GM12878 (cell line): ENCODE measurements at regions not wholly inside any gene's neighbourhood (a gene's known extent, or its start where the extent isn't known, plus 50 kb on each side); places are given as distances from the start of the nearest gene placed in this dataset.

Source experiments
- BHLHE40 ChIP-seq, 2 experiments: fragments of 450-650 bp in 1 of 2; IDR thresholded peaks; 2 replicates each; pipeline ENCODE4 v1.6.1; 2011 to 2017; ENCODE audit warnings: low read depth in 2 of 2, borderline replicate concordance in 1 of 2, improper control_type of control experiment in 1 of 2, low read length in 1 of 2, mild to moderate bottlenecking in 1 of 2
- RELA ChIP-seq: fragments of 450-650 bp; IDR thresholded peaks from 2 replicates; pipeline ENCODE4 v1.8.0; 2014; ENCODE audit warnings: borderline replicate concordance; ENCODE audit not compliant: partially characterized antibody
- SMARCA5 ChIP-seq: fragments of 450-650 bp; IDR thresholded peaks from 2 replicates; pipeline ENCODE4 v1.6.1; 2017; ENCODE audit warnings: mild to moderate bottlenecking
- TF ChIP-seq, protein P1 (sequence below): fragments of 450-650 bp; IDR thresholded peaks from 2 replicates; pipeline ENCODE4 v1.6.1; 2017; ENCODE audit warnings: low read depth, mild to moderate bottlenecking, moderate library complexity
- TF ChIP-seq, protein P2 (sequence below): IDR thresholded peaks from 2 replicates; pipeline ENCODE4 v1.6.1; 2011; ENCODE audit warnings: borderline replicate concordance, low read depth, mild to moderate bottlenecking, moderate library complexity, mixed read lengths, low read length; ENCODE audit not compliant: insufficient read depth; ENCODE audit errors: extremely low read length
- TF ChIP-seq, protein P3 (sequence below): IDR thresholded peaks from 2 replicates; pipeline ENCODE4 v1.6.1; 2011; ENCODE audit warnings: borderline replicate concordance, low read depth, mild to moderate bottlenecking, moderate library complexity, low read length; ENCODE audit not compliant: insufficient read depth, poor library complexity, severe bottlenecking

DNA sequence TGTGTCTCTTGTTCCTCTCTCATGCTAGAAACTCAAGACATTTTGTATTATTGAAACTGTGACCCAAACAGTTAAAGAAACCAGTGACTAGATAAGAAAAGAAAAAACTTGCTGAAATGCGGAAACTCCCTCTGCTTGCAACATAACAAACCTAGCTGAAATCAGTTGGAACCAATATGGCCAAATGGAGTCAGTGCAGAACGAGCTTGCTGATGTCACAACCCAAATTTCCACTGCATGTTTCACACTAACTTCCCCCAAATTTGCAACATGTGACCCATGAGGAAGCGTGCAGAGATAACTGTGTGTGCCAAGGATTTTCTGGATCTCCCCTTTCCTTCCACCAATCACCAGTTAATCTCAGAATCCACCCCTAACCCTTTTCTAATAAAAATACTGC lies 208.0 kb downstream of the DLEU7 start (continued):
- TF ChIP-seq, protein P1, sequence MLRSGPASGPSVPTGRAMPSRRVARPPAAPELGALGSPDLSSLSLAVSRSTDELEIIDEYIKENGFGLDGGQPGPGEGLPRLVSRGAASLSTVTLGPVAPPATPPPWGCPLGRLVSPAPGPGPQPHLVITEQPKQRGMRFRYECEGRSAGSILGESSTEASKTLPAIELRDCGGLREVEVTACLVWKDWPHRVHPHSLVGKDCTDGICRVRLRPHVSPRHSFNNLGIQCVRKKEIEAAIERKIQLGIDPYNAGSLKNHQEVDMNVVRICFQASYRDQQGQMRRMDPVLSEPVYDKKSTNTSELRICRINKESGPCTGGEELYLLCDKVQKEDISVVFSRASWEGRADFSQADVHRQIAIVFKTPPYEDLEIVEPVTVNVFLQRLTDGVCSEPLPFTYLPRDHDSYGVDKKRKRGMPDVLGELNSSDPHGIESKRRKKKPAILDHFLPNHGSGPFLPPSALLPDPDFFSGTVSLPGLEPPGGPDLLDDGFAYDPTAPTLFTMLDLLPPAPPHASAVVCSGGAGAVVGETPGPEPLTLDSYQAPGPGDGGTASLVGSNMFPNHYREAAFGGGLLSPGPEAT, result peak; percentile 78; the same call in 1 of the 2 replicates
- TF ChIP-seq, protein P2, sequence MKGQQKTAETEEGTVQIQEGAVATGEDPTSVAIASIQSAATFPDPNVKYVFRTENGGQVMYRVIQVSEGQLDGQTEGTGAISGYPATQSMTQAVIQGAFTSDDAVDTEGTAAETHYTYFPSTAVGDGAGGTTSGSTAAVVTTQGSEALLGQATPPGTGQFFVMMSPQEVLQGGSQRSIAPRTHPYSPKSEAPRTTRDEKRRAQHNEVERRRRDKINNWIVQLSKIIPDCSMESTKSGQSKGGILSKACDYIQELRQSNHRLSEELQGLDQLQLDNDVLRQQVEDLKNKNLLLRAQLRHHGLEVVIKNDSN, result peak; percentile 13
- peak in 1 of 2 experiments; percentile 49; a peak in 1 of 4 replicates for TF ChIP-seq BHLHE40 (IDR thresholded peaks at IDR 0.05; ENCODE audit: borderline replicate concordance in 1 of 2, low read depth in 2 of 2, low read length in 1 of 2)
- TF ChIP-seq, protein P3, sequence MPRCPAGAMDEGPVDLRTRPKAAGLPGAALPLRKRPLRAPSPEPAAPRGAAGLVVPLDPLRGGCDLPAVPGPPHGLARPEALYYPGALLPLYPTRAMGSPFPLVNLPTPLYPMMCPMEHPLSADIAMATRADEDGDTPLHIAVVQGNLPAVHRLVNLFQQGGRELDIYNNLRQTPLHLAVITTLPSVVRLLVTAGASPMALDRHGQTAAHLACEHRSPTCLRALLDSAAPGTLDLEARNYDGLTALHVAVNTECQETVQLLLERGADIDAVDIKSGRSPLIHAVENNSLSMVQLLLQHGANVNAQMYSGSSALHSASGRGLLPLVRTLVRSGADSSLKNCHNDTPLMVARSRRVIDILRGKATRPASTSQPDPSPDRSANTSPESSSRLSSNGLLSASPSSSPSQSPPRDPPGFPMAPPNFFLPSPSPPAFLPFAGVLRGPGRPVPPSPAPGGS, result no peak
- TF ChIP-seq RELA, result no peak
- TF ChIP-seq SMARCA5, result no peak
